DND-41 (cell line): ENCODE measurements at regions not wholly inside any gene's neighbourhood (a gene's known extent, or its start where the extent isn't known, plus 50 kb on each side); places are given as distances from the start of the nearest gene placed in this dataset.

Experiments used
- ATAC-seq: fragments of 200-7000 bp; cut with Tn5 transposase; 3 replicates; pipeline ENCODE4 v1.9.1; 2021; ENCODE audit warnings: low read depth; ENCODE audit not compliant: insufficient read depth
- DNase-seq: peaks from one replicate; pipeline ENCODE4 v3.0.0-alpha.2; 2020
- H2AFZ ChIP-seq: 2 replicates; pipeline ENCODE4 v1.6.0; 2012; ENCODE audit warnings: low read depth, low read length
- H3K27ac ChIP-seq: 2 replicates; pipeline ENCODE4 v1.5.1; 2012; ENCODE audit warnings: low read length, inconsistent platforms
- H3K27me3 ChIP-seq: fragments of 200-600 bp; sonication (generic); 2 replicates; pipeline ENCODE4 v1.6.0; 2012; ENCODE audit warnings: low read length, mild to moderate bottlenecking, inconsistent platforms; ENCODE audit not compliant: insufficient read depth, poor library complexity
- H3K36me3 ChIP-seq: 2 replicates; pipeline ENCODE4 v1.5.1; 2012; ENCODE audit warnings: low read length, inconsistent platforms; ENCODE audit not compliant: insufficient read depth
- H3K4me1 ChIP-seq: 2 replicates; pipeline ENCODE4 v1.5.1; 2012; ENCODE audit warnings: mild to moderate bottlenecking, low read length; ENCODE audit not compliant: insufficient read depth
- H3K4me2 ChIP-seq: 2 replicates; pipeline ENCODE4 v1.6.0; 2012; ENCODE audit warnings: mild to moderate bottlenecking, moderate library complexity, low read length, inconsistent platforms; ENCODE audit not compliant: insufficient read depth
- H3K4me3 ChIP-seq, 2 experiments: fragments of 200-600 bp in 1 of 2; shearing (Covaris generic) in 1 of 2; 2 replicates each; pipeline ENCODE4 v1.5.1; 2012 to 2016; ENCODE audit warnings: inconsistent platforms in 2 of 2, low read length in 2 of 2, mild to moderate bottlenecking in 2 of 2, low read depth in 1 of 2, moderate library complexity in 1 of 2
- H3K79me2 ChIP-seq: 2 replicates; pipeline ENCODE4 v1.6.0; 2012; ENCODE audit warnings: low read length, inconsistent platforms; ENCODE audit not compliant: insufficient read depth
- H3K9ac ChIP-seq: 2 replicates; pipeline ENCODE4 v1.6.0; 2012; ENCODE audit warnings: low read depth, mild to moderate bottlenecking, inconsistent platforms, low read length, moderate library complexity
- H3K9me3 ChIP-seq: 2 replicates; pipeline ENCODE4 v1.5.1; 2012; ENCODE audit warnings: low read length, moderate library complexity, mild to moderate bottlenecking, inconsistent platforms; ENCODE audit not compliant: insufficient read depth, severe bottlenecking
- H4K20me1 ChIP-seq: 2 replicates; pipeline ENCODE4 v1.6.0; 2012; ENCODE audit warnings: low read length; ENCODE audit not compliant: insufficient read depth
- CTCF ChIP-seq: IDR thresholded peaks from 2 replicates; pipeline ENCODE4 v1.5.1; 2012; ENCODE audit warnings: borderline replicate concordance, low read length, moderate library complexity, mild to moderate bottlenecking; ENCODE audit not compliant: poor library complexity, severe bottlenecking; ENCODE audit errors: extremely low read depth
- EZH2 ChIP-seq: IDR thresholded peaks from 3 replicates; pipeline ENCODE4 v1.6.1; 2012; ENCODE audit warnings: borderline replicate concordance, low read depth, mild to moderate bottlenecking, moderate library complexity, low read length, inconsistent platforms; ENCODE audit not compliant: severe bottlenecking

GRCh38 chr12:131636266-131636665 lies 74.6 kb upstream of the SFSWAP start:
- no peaks in the 10 kb centered on the region for H4K20me1 ChIP-seq
- no peaks in the 10 kb centered on the region for H3K27me3 ChIP-seq
- H3K4me2 ChIP-seq = no peak overlapping the region
- H3K36me3 ChIP-seq = no peaks in the 10 kb centered on the region
- H3K4me3 ChIP-seq = no peak overlapping the region
- no peaks in the 10 kb centered on the region for H3K79me2 ChIP-seq
- H3K9me3 ChIP-seq = no peaks in the 10 kb centered on the region
- H3K27ac ChIP-seq = no peak overlapping the region
- no peak for DNase-seq
- H3K9ac ChIP-seq = no peak overlapping the region
- no peaks in the 10 kb centered on the region for H3K4me1 ChIP-seq
- no peak for ATAC-seq
- TF ChIP-seq EZH2 (no peak), CTCF (no peak)
- no peak overlapping the region for H2AFZ ChIP-seq

- Histone ChIP-seq H4K20me1 (no peaks in the 10 kb centered on the region), H3K4me3 (no peak overlapping the region), H2AFZ (no peak overlapping the region), H3K36me3 (no peaks in the 10 kb centered on the region), H3K4me2 (no peak overlapping the region), H3K9me3 (no peaks in the 10 kb centered on the region), H3K27me3 (no peaks in the 10 kb centered on the region), H3K27ac (no peak overlapping the region), H3K79me2 (no peaks in the 10 kb centered on the region), H3K4me1 (no peaks in the 10 kb centered on the region), H3K9ac (no peak overlapping the region)
- TF ChIP-seq EZH2 = no peak
- no peak for TF ChIP-seq CTCF
- DNase-seq (peak; percentile 4), ATAC-seq (no peak)
Measured at GRCh38 chr12:131636940-131637750, 73.7 kb upstream of the SFSWAP start.

- Histone ChIP-seq H3K9ac (no peak overlapping the region), H2AFZ (no peak overlapping the region), H3K4me1 (no peaks in the 10 kb centered on the region), H4K20me1 (no peaks in the 10 kb centered on the region), H3K9me3 (no peaks in the 10 kb centered on the region), H3K4me2 (no peak overlapping the region), H3K4me3 (no peak overlapping the region), H3K27me3 (no peaks in the 10 kb centered on the region), H3K27ac (no peak overlapping the region), H3K79me2 (no peaks in the 10 kb centered on the region), H3K36me3 (no peaks in the 10 kb centered on the region)
- DNase-seq (no peak), ATAC-seq (no peak)
- TF ChIP-seq EZH2 = no peak
- TF ChIP-seq CTCF = no peak
Measured at GRCh38 chr12:131637986-131638385, 72.9 kb upstream of the SFSWAP start.
